Stimulated activated CD8-positive, alpha-beta memory T cell treated with anti-CD3 and anti-CD28 coated beads, Interleukin-4, amount 100 ng/mL, for 24 hours (primary cell): ENCODE measurements at regions not wholly inside any gene's neighbourhood (a gene's known extent, or its start where the extent isn't known, plus 50 kb on each side); places are given as distances from the start of the nearest gene placed in this dataset.

Source experiments
- DNase-seq: peaks from one replicate; pipeline ENCODE4 v3.0.0-alpha.2; 2020; ENCODE audit warnings: low read depth

- no peak for DNase-seq
Measured at GRCh38 chr18:8458546-8459215, 150.6 kb upstream of the RAB12 start.

- DNase-seq: no peak
Measured at GRCh38 chr18:8460748-8461147, 148.5 kb upstream of the RAB12 start.

- no peak for DNase-seq
Measured at GRCh38 chr18:8461544-8461943, 147.7 kb upstream of the RAB12 start.

GRCh38 chr18:8462651-8463185, 146.5 kb upstream of the RAB12 start:
- DNase-seq: no peak

- no peak for DNase-seq
Measured at GRCh38 chr18:8463791-8464190, 145.4 kb upstream of the RAB12 start.

- DNase-seq: no peak
Measured at GRCh38 chr18:8468191-8468590, 141.0 kb upstream of the RAB12 start.

- DNase-seq: no peak
Measured at GRCh38 chr18:8468921-8469335, 140.3 kb upstream of the RAB12 start.

- no peak for DNase-seq
Measured at GRCh38 chr18:8469544-8470130, 139.6 kb upstream of the RAB12 start.

- DNase-seq: no peak
Measured at GRCh38 chr18:8471372-8471771, 137.9 kb upstream of the RAB12 start.

- no peak for DNase-seq
Measured at GRCh38 chr18:8474661-8475060, 134.6 kb upstream of the RAB12 start.

GRCh38 chr18:8477615-8478014, 131.6 kb upstream of the RAB12 start:
- DNase-seq: no peak

- peak; percentile 37 for DNase-seq
Measured at GRCh38 chr18:8478166-8478967, 130.9 kb upstream of the RAB12 start.

GRCh38 chr18:8478968-8479370, 130.3 kb upstream of the RAB12 start:
- DNase-seq: no peak

- DNase-seq: no peak
Measured at GRCh38 chr18:8479789-8480188, 129.4 kb upstream of the RAB12 start.

- DNase-seq: no peak
Measured at GRCh38 chr18:8480506-8481328, 128.5 kb upstream of the RAB12 start.

GRCh38 chr18:8484951-8485350, 124.3 kb upstream of the RAB12 start:
- no peak for DNase-seq

- no peak for DNase-seq
Measured at GRCh38 chr18:8489761-8490160, 119.5 kb upstream of the RAB12 start.

GRCh38 chr18:8491516-8491915, 117.7 kb upstream of the RAB12 start:
- DNase-seq: no peak

- no peak for DNase-seq
Measured at GRCh38 chr18:8493141-8493540, 116.1 kb upstream of the RAB12 start.

- no peak for DNase-seq
Measured at GRCh38 chr18:8496186-8496585, 113.1 kb upstream of the RAB12 start.

GRCh38 chr18:8498905-8499304, 110.3 kb upstream of the RAB12 start:
- no peak for DNase-seq
